T-helper 22 cell (primary cell): ENCODE measurements at regions not wholly inside any gene's neighbourhood (a gene's known extent, or its start where the extent isn't known, plus 50 kb on each side); places are given as distances from the start of the nearest gene placed in this dataset.

Experiments used
- DNase-seq: peaks from one replicate; pipeline ENCODE4 v3.0.0-alpha.2; 2020; ENCODE audit warnings: low read depth

GRCh38 chr15:93482731-93483130 is 393.7 kb upstream of the RGMA start:
- no peak for DNase-seq

- no peak for DNase-seq
Observed at GRCh38 chr15:93479715-93480114, 390.7 kb upstream of the RGMA start.

- DNase-seq: no peak
Observed at GRCh38 chr15:93478947-93479346, 389.9 kb upstream of the RGMA start.

GRCh38 chr15:93477721-93478120 is 388.7 kb upstream of the RGMA start:
- DNase-seq: no peak

- no peak for DNase-seq
Observed at GRCh38 chr15:93477188-93477587, 388.2 kb upstream of the RGMA start.

GRCh38 chr15:93476491-93477177 is 387.6 kb upstream of the RGMA start:
- DNase-seq: no peak

- no peak for DNase-seq
Observed at GRCh38 chr15:93474728-93475127, 385.7 kb upstream of the RGMA start.

- DNase-seq: no peak
Observed at GRCh38 chr15:93469994-93470393, 381.0 kb upstream of the RGMA start.

GRCh38 chr15:93467337-93467736 is 378.3 kb upstream of the RGMA start:
- DNase-seq: no peak

GRCh38 chr15:93466380-93466779 is 377.4 kb upstream of the RGMA start:
- no peak for DNase-seq

- no peak for DNase-seq
Observed at GRCh38 chr15:93462690-93463089, 373.7 kb upstream of the RGMA start.

- DNase-seq: no peak
Observed at GRCh38 chr15:93460717-93461116, 371.7 kb upstream of the RGMA start.

- no peak for DNase-seq
Observed at GRCh38 chr15:93459396-93459795, 370.4 kb upstream of the RGMA start.

GRCh38 chr15:93458597-93458996 is 369.6 kb upstream of the RGMA start:
- no peak for DNase-seq

- no peak for DNase-seq
Observed at GRCh38 chr15:93454788-93455187, 365.8 kb upstream of the RGMA start.

GRCh38 chr15:93452537-93453211 is 363.7 kb upstream of the RGMA start:
- DNase-seq: no peak

- no peak for DNase-seq
Observed at GRCh38 chr15:93451822-93452221, 362.8 kb upstream of the RGMA start.

- no peak for DNase-seq
Observed at GRCh38 chr15:93451265-93451664, 362.3 kb upstream of the RGMA start.

GRCh38 chr15:93449798-93450197 is 360.8 kb upstream of the RGMA start:
- no peak for DNase-seq

GRCh38 chr15:93438310-93438709 is 349.3 kb upstream of the RGMA start:
- no peak for DNase-seq

GRCh38 chr15:93432474-93432873 is 343.5 kb upstream of the RGMA start:
- DNase-seq: no peak

GRCh38 chr15:93428807-93429351 is 339.9 kb upstream of the RGMA start:
- DNase-seq: no peak

GRCh38 chr15:93428150-93428549 is 339.1 kb upstream of the RGMA start:
- no peak for DNase-seq

GRCh38 chr15:93424131-93424530 is 335.1 kb upstream of the RGMA start:
- DNase-seq: no peak
